ENCODE measurements at regions not wholly inside any gene's neighbourhood (a gene's known extent, or its start where the extent isn't known, plus 50 kb on each side); places are given as distances from the start of the nearest gene placed in this dataset.

DNA sequence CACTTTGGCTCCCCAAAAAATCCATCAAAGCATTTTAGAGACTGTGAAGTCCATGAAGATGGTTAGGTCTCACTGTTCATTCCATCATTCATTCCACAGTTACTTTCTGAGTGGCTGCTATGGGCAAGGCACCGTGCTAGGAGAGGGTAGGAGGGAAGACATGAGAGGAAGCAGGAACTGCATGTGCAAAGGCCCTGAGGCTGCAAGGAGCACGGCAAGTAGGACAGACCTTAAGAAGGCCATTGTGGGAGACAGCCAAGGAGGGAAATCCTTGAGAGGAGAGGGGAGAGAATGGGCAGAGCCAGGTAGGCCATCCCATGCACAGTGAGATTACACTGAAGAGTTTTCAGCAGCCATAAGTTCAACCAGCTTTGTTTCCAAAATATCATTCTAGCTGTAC is 196.2 kb upstream of the DYNLRB2 start:
- H3K27ac Mint-ChIP-seq, result peak overlapping the region in 1 of 3 experiments; percentile 43
- no peak overlapping the region for H3K4me3 Mint-ChIP-seq
- H3K27me3 Mint-ChIP-seq (ENCODE audit: low read depth), result peaks cover 4% of the 10 kb centered on the region
- H3K4me1 Mint-ChIP-seq, result peaks cover 39% of the 10 kb centered on the region
- no peak for TF ChIP-seq CTCF (IDR thresholded peaks at IDR 0.05; ENCODE audit: unreplicated experiment in 3 of 3)
- no peaks in the 10 kb centered on the region for H3K36me3 Mint-ChIP-seq (ENCODE audit: low read depth)
- H3K9me3 Mint-ChIP-seq, result no peaks in the 10 kb centered on the region

DNA sequence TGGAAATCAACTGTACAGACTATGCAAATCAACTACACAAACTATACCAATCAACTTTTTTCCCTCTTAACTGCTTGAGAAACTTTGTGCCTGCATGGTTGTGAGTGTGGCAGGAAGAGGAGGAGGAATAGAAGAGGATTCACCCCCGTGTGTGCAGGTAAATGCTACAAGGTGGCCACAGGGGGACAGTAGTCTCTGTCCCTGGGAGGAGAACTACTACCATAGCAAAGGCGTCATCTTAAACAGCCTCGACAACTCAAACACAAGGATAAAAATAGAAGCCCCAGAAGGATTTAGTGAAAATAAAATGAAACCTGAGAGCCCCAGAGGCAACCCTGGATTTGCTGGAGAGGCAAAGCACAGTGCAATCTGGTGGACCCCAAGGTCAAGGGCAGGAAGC is 199.5 kb upstream of the DYNLRB2 start:
- Mint-ChIP-seq H3K4me1 (peaks cover 24% of the 10 kb centered on the region), H3K9me3 (no peaks in the 10 kb centered on the region), H3K27ac (peak overlapping the region in 1 of 3 experiments; percentile 21), H3K27me3 (ENCODE audit: low read depth) (peaks cover 15% of the 10 kb centered on the region), H3K36me3 (ENCODE audit: low read depth) (no peaks in the 10 kb centered on the region), H3K4me3 (no peak overlapping the region)
- peak in 2 of 3 experiments; percentile 24 to 25 for TF ChIP-seq CTCF (IDR thresholded peaks at IDR 0.05; ENCODE audit: unreplicated experiment in 3 of 3)

GRCh38 chr16:80337786-80338185 is 203.0 kb upstream of the DYNLRB2 start:
- Mint-ChIP-seq H3K4me1 (peaks cover 18% of the 10 kb centered on the region), H3K27ac (no peak overlapping the region), H3K4me3 (no peak overlapping the region), H3K36me3 (ENCODE audit: low read depth) (no peaks in the 10 kb centered on the region), H3K27me3 (ENCODE audit: low read depth) (peaks cover 17% of the 10 kb centered on the region), H3K9me3 (no peaks in the 10 kb centered on the region)
- TF ChIP-seq CTCF (IDR thresholded peaks at IDR 0.05; ENCODE audit: unreplicated experiment in 3 of 3), result no peak

DNA sequence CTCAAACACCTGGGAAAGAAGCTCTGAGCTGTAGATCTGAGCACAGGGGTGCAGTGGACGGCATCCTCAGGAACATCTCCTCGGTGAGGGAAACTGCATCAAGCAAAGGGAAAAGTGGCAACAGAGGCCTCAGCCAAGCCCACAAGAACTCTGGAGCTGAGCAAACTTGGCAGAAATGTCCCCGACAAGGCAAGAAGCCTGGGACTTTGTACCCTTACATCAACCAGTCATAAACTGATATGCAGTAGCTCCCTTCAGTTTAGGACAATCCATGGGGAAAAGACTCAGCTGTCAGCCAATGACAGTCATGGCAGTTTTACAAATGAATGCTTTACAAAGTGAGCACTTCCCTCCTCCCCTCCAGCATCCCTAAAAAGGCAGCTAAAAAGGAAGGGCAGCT is 210.0 kb upstream of the DYNLRB2 start:
- TF ChIP-seq CTCF (IDR thresholded peaks at IDR 0.05; ENCODE audit: unreplicated experiment in 3 of 3), result no peak
- H3K27ac Mint-ChIP-seq, result no peak overlapping the region
- H3K4me3 Mint-ChIP-seq, result no peak overlapping the region
- H3K36me3 Mint-ChIP-seq (ENCODE audit: low read depth), result no peaks in the 10 kb centered on the region
- no peaks in the 10 kb centered on the region for H3K27me3 Mint-ChIP-seq (ENCODE audit: low read depth)
- H3K4me1 Mint-ChIP-seq, result peaks cover 15% of the 10 kb centered on the region
- H3K9me3 Mint-ChIP-seq, result no peaks in the 10 kb centered on the region

DNA sequence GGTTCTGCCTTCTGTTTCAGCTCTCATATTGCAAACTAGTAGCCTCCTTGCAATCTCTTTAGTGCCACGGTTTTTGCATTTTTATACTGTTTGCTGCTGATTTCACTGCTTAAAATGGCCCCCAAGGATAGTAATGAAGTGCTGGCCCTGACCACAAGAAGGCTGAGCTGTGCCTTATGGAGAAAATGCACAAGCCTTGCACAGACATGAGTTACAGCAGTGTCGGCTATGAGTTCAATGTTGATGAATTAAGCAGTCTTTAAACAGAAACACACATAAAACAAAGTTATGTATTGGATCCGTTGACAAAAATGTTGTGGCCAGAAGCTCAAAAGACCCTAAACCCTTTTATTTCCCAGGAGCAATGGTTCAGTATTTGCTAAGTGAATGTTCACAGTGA is 210.6 kb upstream of the DYNLRB2 start:
- Mint-ChIP-seq H3K4me1 (peaks cover 14% of the 10 kb centered on the region), H3K36me3 (ENCODE audit: low read depth) (no peaks in the 10 kb centered on the region), H3K27me3 (ENCODE audit: low read depth) (no peaks in the 10 kb centered on the region), H3K27ac (peak overlapping the region in 2 of 3 experiments; percentile 57 to 78), H3K4me3 (no peak overlapping the region), H3K9me3 (no peaks in the 10 kb centered on the region)
- no peak for TF ChIP-seq CTCF (IDR thresholded peaks at IDR 0.05; ENCODE audit: unreplicated experiment in 3 of 3)

GRCh38 chr16:80327740-80328139 is 213.1 kb upstream of the DYNLRB2 start:
- no peak overlapping the region for H3K27ac Mint-ChIP-seq

More at GRCh38 chr16:80327740-80328139, 213.1 kb upstream of the DYNLRB2 start:
- peaks cover 6% of the 10 kb centered on the region for H3K4me1 Mint-ChIP-seq
- no peaks in the 10 kb centered on the region for H3K9me3 Mint-ChIP-seq
- no peak for TF ChIP-seq CTCF (IDR thresholded peaks at IDR 0.05; ENCODE audit: unreplicated experiment in 3 of 3)
- no peak overlapping the region for H3K4me3 Mint-ChIP-seq
- no peaks in the 10 kb centered on the region for H3K36me3 Mint-ChIP-seq (ENCODE audit: low read depth)
- H3K27me3 Mint-ChIP-seq (ENCODE audit: low read depth), result no peaks in the 10 kb centered on the region

All from nephron (organoid).